ENCODE measurements at regions not wholly inside any gene's neighbourhood (a gene's known extent, or its start where the extent isn't known, plus 50 kb on each side); places are given as distances from the start of the nearest gene placed in this dataset.
"Not testable (repeated sequence)": the region's sequence is repeated elsewhere in the genome, so short reads cannot be mapped to it uniquely, and the experiment has no call there.

- DNase-seq = no peak
These were observed 391.5 kb downstream of the CD83 start for GRCh38 chr6:14509120-14509519.

DNA sequence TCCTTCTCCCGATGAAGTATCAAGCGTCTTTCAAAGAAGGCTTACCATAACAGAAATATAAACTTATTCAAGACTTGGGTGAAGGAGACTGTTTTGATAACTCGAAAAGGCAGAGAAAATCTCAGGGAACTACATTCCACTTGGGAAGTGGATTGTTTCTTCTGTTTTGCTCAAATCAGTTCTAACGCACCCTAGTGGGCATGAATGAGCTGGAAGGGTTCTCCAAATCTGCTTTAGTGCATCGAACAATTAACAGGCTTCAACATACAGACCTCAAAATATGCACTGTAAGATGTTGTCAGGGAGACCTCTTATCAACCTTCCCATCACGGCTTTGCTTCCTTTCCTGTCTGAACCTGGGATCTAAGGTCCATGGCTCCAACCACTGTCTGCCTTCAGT is 392.5 kb downstream of the CD83 start:
- DNase-seq = no peak

GRCh38 chr6:14511061-14511586 is 393.6 kb downstream of the CD83 start:
- DNase-seq = no peak

DNA sequence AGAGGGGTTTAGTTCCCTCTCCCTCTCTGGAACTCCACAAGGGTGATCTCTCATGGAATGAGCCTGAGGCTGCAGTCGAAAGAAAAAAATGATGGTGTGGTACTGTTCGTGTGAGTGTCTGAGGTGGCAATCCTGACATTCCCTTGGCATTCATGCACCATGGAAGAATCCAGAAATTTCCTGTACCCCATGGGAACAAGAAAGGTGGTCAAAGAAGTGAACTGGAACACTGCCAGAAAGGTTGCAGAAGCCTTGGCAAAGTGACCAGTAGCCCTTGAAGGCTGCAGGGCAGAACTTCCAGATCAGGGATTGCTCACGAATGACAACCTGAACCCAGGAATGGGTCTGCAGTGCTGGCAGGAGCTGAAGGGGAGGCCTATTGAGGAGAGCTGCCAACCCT is 394.7 kb downstream of the CD83 start:
- no peak for DNase-seq

GRCh38 chr6:14513496-14514393 is 396.2 kb downstream of the CD83 start:
- no peak for DNase-seq

- DNase-seq = no peak
These were observed 399.4 kb downstream of the CD83 start for GRCh38 chr6:14516956-14517355.

GRCh38 chr6:14517516-14518105 is 400.0 kb downstream of the CD83 start:
- no peak for DNase-seq

- DNase-seq = no peak
These were observed 401.1 kb downstream of the CD83 start for GRCh38 chr6:14518515-14519217.

DNA sequence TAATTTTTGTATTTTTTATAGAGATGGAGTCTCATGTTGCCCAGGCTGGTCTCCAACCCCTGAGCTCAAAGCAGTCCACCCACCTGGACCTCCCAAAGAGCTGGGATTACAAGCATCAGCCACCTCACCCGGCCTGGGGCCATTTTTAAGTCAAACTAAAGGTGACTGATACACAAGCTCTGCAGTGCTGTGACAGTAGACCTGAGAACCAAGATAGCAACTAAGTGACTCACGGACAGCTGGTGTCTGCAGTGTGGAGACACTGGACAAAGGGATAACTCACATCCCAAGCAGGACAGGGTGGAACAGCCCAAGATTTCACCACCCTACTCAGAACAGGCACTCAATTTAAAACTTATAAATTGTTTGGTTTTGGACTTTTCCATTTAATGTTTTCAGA is 402.5 kb downstream of the CD83 start:
- no peak for DNase-seq

GRCh38 chr6:14520536-14520935 is 403.0 kb downstream of the CD83 start:
- DNase-seq = no peak

- no peak for DNase-seq
These were observed 403.6 kb downstream of the CD83 start for GRCh38 chr6:14521141-14521540.

- not testable (repeated sequence) for DNase-seq
These were observed 404.3 kb downstream of the CD83 start for GRCh38 chr6:14521861-14522260.

GRCh38 chr6:14524319-14524718 is 406.7 kb downstream of the CD83 start:
- no peak for DNase-seq

GRCh38 chr6:14530385-14530784 is 412.8 kb downstream of the CD83 start:
- peak in 1 of 2 experiments; percentile 29 for DNase-seq

GRCh38 chr6:14533446-14533845 is 415.9 kb downstream of the CD83 start:
- no peak for DNase-seq

- DNase-seq = no peak
These were observed 419.5 kb downstream of the CD83 start for GRCh38 chr6:14537030-14537429.

GRCh38 chr6:14540276-14540675 is 422.7 kb downstream of the CD83 start:
- no peak for DNase-seq

DNA sequence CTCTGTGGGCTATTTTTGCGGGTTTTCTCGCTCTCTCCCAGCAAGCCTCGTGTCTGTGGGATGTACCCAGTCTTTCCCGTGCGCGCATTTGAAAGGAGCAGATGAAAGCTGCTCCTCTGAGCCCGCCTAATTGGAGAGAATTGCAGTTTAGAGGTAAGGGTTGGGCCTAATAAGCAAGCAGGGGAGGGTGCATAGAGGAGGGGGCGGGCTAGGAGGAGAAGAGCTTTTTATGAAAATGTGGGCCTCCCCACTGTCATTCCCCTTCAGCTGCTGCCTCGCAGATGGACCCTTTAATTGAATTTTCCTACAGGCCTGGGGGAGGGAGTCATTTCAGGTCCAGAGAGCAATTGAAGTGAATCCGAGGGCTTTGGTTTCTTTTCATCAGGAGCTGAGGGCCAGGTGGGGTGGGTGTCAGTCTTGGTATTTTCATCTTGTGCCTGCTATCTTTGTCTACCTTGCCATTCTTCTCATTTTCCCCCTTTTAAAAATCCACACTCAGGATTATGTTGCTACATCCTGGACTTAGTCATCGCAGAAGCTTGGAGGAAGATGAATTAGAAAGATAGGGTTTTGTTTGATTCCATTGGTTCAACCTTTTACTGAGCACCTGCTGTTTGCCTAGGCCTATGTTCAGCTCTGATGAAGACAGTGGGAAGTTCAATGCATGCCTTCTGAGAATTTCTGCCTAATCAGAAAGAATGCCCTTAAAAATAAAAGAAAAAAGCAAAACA is 423.4 kb downstream of the CD83 start:
- DNase-seq = no peak

DNA sequence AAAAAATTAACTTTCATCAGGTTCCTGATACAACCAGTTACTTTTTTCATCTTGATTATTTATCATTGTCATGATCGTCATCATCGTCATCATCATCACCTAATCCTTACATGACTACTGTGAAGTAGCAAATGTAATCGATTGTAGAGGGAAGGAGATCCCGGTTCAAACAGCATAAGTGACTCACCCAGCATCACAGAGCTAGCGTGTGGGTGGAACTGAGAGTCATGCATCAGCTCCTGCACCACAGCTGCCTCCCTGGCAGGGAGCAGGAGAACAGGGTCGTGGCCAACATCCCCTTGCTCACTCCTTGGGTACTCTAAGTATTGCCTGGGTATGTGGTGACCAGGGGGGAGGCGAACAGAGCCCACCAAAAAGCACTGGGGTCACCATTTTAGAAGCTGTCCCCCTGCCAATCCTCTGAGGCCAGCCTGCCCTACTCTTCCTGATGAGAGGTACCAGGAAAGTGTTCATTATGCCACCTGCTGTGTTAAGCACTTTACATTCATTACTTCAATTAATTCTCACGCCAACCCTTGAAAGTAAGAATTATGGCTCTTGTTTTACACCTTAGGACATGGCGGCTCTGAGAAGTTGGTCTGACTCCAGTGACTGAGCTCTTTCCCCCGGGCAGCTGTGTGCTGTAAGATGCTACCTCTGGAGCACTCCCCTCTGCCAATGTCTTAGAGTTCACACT is 425.2 kb downstream of the CD83 start:
- DNase-seq = peak; percentile 81 to 85

- DNase-seq = no peak
These were observed 426.5 kb downstream of the CD83 start for GRCh38 chr6:14543971-14544585.

GRCh38 chr6:14544666-14545065 is 427.1 kb downstream of the CD83 start:
- DNase-seq = no peak

DNA sequence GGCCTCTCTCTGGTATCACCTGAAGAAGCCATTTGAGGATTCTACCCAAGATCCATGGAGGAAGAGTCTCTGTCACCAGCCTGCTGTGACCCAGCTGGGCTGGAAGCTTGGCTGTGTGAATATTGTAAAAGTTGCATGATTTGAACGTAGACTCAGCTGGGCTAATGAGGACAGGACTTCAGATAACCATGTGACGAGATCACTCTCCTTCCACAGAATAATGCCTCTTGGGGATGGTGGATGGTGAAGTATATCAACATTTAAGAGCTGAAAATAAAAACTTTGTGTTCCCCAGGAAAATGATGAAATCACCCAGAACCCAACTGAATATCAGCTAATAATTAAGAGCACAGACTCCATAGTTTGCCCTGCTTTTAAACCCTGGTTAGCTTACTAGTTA is 427.9 kb downstream of the CD83 start:
- no peak for DNase-seq

All from activated T-cell treated with anti-CD3 and anti-CD28 coated beads, Interleukin-2, amount 50 U/mL, for 48 hours (primary cell).